ENCODE measurements at regions not wholly inside any gene's neighbourhood (a gene's known extent, or its start where the extent isn't known, plus 50 kb on each side); places are given as distances from the start of the nearest gene placed in this dataset.

- ATAC-seq (no peak), FAIRE-seq (no peak), DNase-seq (ENCODE audit: extremely low read depth in 1 of 4, low spot score in 3 of 4) (no peak)
- in situ Hi-C loops (cut with MboI) (no loop called here), intact Hi-C loops (cut with micrococcal nuclease) (no loop called here)
- Histone ChIP-seq H3K27me3 (ENCODE audit: control insufficient read depth in 2 of 2, insufficient read depth in 2 of 2, low read length in 2 of 2) (no peaks in the 10 kb centered on the region), H3K4me2 (ENCODE audit: insufficient read depth, low read length) (no peak overlapping the region), H3K9ac (ENCODE audit: insufficient read depth in 1 of 2, low read depth in 2 of 2, low read length in 2 of 2) (no peak overlapping the region), H3K9me3 (replicated peaks; ENCODE audit: control insufficient read depth, insufficient read depth, low read depth, low read length) (no peaks in the 10 kb centered on the region), H2AFZ (ENCODE audit: low read depth, low read length) (no peak overlapping the region), H3K79me2 (ENCODE audit: control insufficient read depth, insufficient read depth, low read length) (no peaks in the 10 kb centered on the region), H3K9me1 (ENCODE audit: control insufficient read depth, insufficient read depth, low read length) (no peaks in the 10 kb centered on the region), H3K4me3 (no peak overlapping the region), H3K36me3 (ENCODE audit: control insufficient read depth, insufficient read depth, low read length) (no peaks in the 10 kb centered on the region), H3K27ac (ENCODE audit: extremely low read depth, low read depth, low read length) (no peak overlapping the region), H3K4me1 (replicated peaks in 1 of 2; ENCODE audit: control insufficient read depth in 2 of 2, insufficient read depth in 2 of 2, low read length in 2 of 2) (no peaks in the 10 kb centered on the region), H4K20me1 (replicated peaks; ENCODE audit: control insufficient read depth, insufficient read depth, low read length) (no peaks in the 10 kb centered on the region)
- ChIA-PET CTCF (ENCODE audit: low intra/inter-chr PET ratio) (no interaction called here), POLR2A (no interaction called here)
- BruUV-seq (replicated peaks), result no TSS peak
- TF ChIP-seq TBL1XR1 (IDR thresholded peaks at IDR 0.05; ENCODE audit: low read length in 2 of 2) (no peak), HDAC1 (IDR thresholded peaks at IDR 0.05) (no peak), KDM1A (IDR thresholded peaks at IDR 0.05) (no peak), EP300 (IDR thresholded peaks at IDR 0.05; ENCODE audit: low read length) (no peak), HDAC2 (IDR thresholded peaks at IDR 0.05) (no peak), CHAMP1 (IDR thresholded peaks at IDR 0.05) (no peak), SIN3B (IDR thresholded peaks at IDR 0.05; ENCODE audit: low read depth) (no peak), ATF4 (CRISPR knock-in tag; IDR thresholded peaks at IDR 0.05) (no peak), ZNF551 (CRISPR knock-in tag; IDR thresholded peaks at IDR 0.05) (no peak), ELF2 (CRISPR knock-in tag; IDR thresholded peaks at IDR 0.05) (no peak), ZNF407 (IDR thresholded peaks at IDR 0.05; ENCODE audit: low read depth) (no peak), VEZF1 (CRISPR knock-in tag; IDR thresholded peaks at IDR 0.05) (no peak), TARDBP (IDR thresholded peaks at IDR 0.05) (no peak)
Measured at GRCh38 chr6:120186080-120186479, 836.5 kb upstream of the MAN1A1 start.
